ENCODE measurements at regions not wholly inside any gene's neighbourhood (a gene's known extent, or its start where the extent isn't known, plus 50 kb on each side); places are given as distances from the start of the nearest gene placed in this dataset.

DNA sequence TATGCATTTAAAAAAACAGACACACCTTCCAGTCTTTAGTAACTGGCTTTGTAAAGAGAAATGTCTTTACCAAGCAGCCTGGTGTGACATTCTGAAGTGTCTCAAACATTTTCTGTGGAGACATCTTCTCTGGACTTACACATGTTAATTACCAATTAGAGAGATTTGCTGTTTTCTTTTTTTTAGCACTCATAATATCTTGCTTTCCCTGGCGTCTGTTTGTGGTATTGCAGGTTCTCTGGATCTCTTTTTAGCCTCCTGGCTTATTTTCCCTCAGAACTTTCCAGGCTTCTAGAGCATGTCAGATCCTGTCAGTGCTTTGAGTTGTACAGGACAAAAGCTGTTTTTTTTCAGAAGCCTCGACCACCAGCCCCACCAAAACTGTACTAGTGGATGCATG is 92.5 kb downstream of the MSX2 start:
- Histone ChIP-seq H3K9me3 (ENCODE audit: control insufficient read depth, low read length) (no peaks in the 10 kb centered on the region), H3K36me3 (ENCODE audit: control insufficient read depth, insufficient read depth, low read length) (no peaks in the 10 kb centered on the region), H3K79me2 (no peaks in the 10 kb centered on the region), H3K9ac (no peak overlapping the region), H3K27me3 (ENCODE audit: control insufficient read depth, insufficient read depth, low read length) (no peaks in the 10 kb centered on the region), H2AFZ (no peak overlapping the region), H3K4me3 (ENCODE audit: low read depth, low read length) (no peak overlapping the region), H3K4me1 (no peaks in the 10 kb centered on the region), H3K4me2 (ENCODE audit: low read length) (no peak overlapping the region), H3K27ac (no peak overlapping the region)
- TF ChIP-seq, protein P1, sequence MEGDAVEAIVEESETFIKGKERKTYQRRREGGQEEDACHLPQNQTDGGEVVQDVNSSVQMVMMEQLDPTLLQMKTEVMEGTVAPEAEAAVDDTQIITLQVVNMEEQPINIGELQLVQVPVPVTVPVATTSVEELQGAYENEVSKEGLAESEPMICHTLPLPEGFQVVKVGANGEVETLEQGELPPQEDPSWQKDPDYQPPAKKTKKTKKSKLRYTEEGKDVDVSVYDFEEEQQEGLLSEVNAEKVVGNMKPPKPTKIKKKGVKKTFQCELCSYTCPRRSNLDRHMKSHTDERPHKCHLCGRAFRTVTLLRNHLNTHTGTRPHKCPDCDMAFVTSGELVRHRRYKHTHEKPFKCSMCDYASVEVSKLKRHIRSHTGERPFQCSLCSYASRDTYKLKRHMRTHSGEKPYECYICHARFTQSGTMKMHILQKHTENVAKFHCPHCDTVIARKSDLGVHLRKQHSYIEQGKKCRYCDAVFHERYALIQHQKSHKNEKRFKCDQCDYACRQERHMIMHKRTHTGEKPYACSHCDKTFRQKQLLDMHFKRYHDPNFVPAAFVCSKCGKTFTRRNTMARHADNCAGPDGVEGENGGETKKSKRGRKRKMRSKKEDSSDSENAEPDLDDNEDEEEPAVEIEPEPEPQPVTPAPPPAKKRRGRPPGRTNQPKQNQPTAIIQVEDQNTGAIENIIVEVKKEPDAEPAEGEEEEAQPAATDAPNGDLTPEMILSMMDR (IDR thresholded peaks at IDR 0.05), result no peak

DNA sequence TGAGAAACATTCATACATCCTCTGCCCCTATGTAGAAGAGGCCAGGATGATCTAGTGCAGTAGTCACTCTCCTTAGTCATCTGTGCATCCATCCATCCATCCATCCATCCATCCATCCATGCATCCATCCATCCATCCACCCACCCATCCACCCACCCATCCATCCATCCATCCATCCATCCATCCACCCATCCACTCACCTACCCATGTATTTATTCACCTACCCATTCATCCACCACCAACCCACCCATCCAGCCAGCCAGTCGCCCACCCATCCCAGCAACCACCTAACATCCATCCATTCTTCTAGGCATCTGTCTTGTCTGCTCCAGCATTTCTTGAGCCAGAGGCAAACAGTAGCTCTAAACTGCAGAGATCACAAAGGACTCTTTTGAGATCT is 87.1 kb downstream of the MSX2 start:
- no peaks in the 10 kb centered on the region for H3K9me3 ChIP-seq (ENCODE audit: control insufficient read depth, low read length)
- H3K4me1 ChIP-seq, result no peaks in the 10 kb centered on the region
- no peaks in the 10 kb centered on the region for H3K79me2 ChIP-seq
- H3K9ac ChIP-seq, result no peak overlapping the region
- TF ChIP-seq, protein P1 (IDR thresholded peaks at IDR 0.05), result no peak
- H3K36me3 ChIP-seq (ENCODE audit: control insufficient read depth, insufficient read depth, low read length), result no peaks in the 10 kb centered on the region
- no peak overlapping the region for H2AFZ ChIP-seq
- no peak overlapping the region for H3K4me3 ChIP-seq (ENCODE audit: low read depth, low read length)
- H3K27me3 ChIP-seq (ENCODE audit: control insufficient read depth, insufficient read depth, low read length), result no peaks in the 10 kb centered on the region
- H3K4me2 ChIP-seq (ENCODE audit: low read length), result no peak overlapping the region
- H3K27ac ChIP-seq, result no peak overlapping the region

DNA sequence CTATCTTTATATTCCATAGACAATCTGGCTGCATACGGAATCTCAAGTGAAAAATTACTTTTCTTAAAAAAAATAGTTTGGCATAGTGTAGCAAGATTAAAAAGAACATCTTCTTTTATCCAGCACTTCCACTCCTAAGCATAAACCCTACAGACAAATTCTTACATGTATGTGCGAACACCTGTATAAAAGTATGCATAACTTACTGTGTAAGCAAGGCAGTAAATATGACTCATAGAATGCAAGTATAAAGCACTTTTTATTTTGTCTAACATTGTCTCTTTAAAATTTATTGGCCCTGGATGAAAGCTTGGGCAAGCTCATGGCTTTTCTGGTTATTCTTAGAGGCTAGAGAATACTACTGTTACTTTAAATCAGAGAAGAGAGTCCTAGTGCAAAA is 86.4 kb downstream of the MSX2 start:
- Histone ChIP-seq H3K4me1 (no peaks in the 10 kb centered on the region), H3K4me2 (ENCODE audit: low read length) (no peak overlapping the region), H3K79me2 (no peaks in the 10 kb centered on the region), H2AFZ (no peak overlapping the region), H3K27me3 (ENCODE audit: control insufficient read depth, insufficient read depth, low read length) (no peaks in the 10 kb centered on the region), H3K9me3 (ENCODE audit: control insufficient read depth, low read length) (no peaks in the 10 kb centered on the region), H3K27ac (no peak overlapping the region), H3K4me3 (ENCODE audit: low read depth, low read length) (no peak overlapping the region), H3K36me3 (ENCODE audit: control insufficient read depth, insufficient read depth, low read length) (no peaks in the 10 kb centered on the region), H3K9ac (no peak overlapping the region)
- TF ChIP-seq, protein P1 (IDR thresholded peaks at IDR 0.05), result no peak

DNA sequence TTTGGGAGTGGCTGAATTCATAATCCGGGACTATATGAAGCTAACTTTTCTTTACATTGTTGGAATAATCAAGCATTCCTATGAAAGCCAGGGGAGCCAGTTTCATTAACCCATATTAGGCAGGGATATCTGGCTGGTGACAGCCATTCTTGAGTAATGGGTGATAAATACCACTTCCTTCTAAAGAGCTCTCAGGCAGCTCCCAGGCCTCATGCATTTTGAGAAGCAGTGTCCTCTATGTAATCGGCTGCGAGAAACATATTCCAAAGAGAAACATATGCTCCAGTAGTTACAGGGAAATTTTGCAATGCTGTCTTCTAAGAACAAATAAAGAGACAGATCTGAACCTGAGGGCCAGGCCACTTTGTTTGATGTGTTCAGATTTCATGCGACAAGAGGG is 83.1 kb downstream of the MSX2 start:
- Histone ChIP-seq H3K4me2 (ENCODE audit: low read length) (no peak overlapping the region), H2AFZ (no peak overlapping the region), H3K27ac (no peak overlapping the region), H3K79me2 (no peaks in the 10 kb centered on the region), H3K4me1 (no peaks in the 10 kb centered on the region), H3K36me3 (ENCODE audit: control insufficient read depth, insufficient read depth, low read length) (no peaks in the 10 kb centered on the region), H3K4me3 (ENCODE audit: low read depth, low read length) (no peak overlapping the region), H3K9me3 (ENCODE audit: control insufficient read depth, low read length) (no peaks in the 10 kb centered on the region), H3K27me3 (ENCODE audit: control insufficient read depth, insufficient read depth, low read length) (no peaks in the 10 kb centered on the region), H3K9ac (no peak overlapping the region)
- TF ChIP-seq, protein P1 (IDR thresholded peaks at IDR 0.05), result no peak

DNA sequence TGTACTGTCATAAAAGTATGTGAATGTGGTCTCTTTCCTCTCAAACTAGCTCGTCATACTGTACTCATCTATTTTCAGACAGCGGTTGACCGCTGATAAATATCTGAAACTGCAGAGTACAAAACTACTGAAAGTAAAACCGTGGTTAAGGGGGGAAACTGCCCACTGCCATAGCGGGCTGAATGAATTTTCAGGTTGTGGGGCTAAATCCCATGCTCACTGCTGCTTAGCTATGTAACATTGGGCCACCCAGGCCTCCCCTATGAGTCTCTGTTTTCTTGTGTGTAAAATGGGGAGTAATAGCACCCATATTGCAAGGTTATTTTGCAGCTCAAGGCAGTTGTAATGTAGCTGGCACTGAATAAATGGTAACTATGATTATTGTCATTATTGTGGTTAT is 82.3 kb downstream of the MSX2 start:
- H3K9ac ChIP-seq, result no peak overlapping the region
- no peak overlapping the region for H3K4me2 ChIP-seq (ENCODE audit: low read length)
- H3K4me3 ChIP-seq (ENCODE audit: low read depth, low read length), result no peak overlapping the region
- H3K27ac ChIP-seq, result no peak overlapping the region
- H3K79me2 ChIP-seq, result no peaks in the 10 kb centered on the region
- no peaks in the 10 kb centered on the region for H3K27me3 ChIP-seq (ENCODE audit: control insufficient read depth, insufficient read depth, low read length)
- no peaks in the 10 kb centered on the region for H3K4me1 ChIP-seq
- H3K36me3 ChIP-seq (ENCODE audit: control insufficient read depth, insufficient read depth, low read length), result no peaks in the 10 kb centered on the region
- H2AFZ ChIP-seq, result no peak overlapping the region
- TF ChIP-seq, protein P1 (IDR thresholded peaks at IDR 0.05), result no peak
- H3K9me3 ChIP-seq (ENCODE audit: control insufficient read depth, low read length), result no peaks in the 10 kb centered on the region

All from parathyroid adenoma (tissue), 2 donors.